ENCODE measurements at regions not wholly inside any gene's neighbourhood (a gene's known extent, or its start where the extent isn't known, plus 50 kb on each side); places are given as distances from the start of the nearest gene placed in this dataset.

GRCh38 chr20:22699396-22699795, 115.0 kb upstream of the FOXA2 start:
- TF ChIP-seq CTCF (IDR thresholded peaks at IDR 0.05) (no peak), EZH2 (IDR thresholded peaks at IDR 0.05) (no peak)
